Mesodermal cell (in vitro differentiated cells): ENCODE measurements at regions not wholly inside any gene's neighbourhood (a gene's known extent, or its start where the extent isn't known, plus 50 kb on each side); places are given as distances from the start of the nearest gene placed in this dataset.

ENCODE experiments used
- H3K27ac ChIP-seq: 2 replicates; pipeline ENCODE4 v1.7.0; 2013; ENCODE audit warnings: mild to moderate bottlenecking, low read depth, low read length, moderate library complexity; ENCODE audit not compliant: severe bottlenecking
- H3K36me3 ChIP-seq: 2 replicates; pipeline ENCODE4 v1.7.1; 2013; ENCODE audit warnings: mild to moderate bottlenecking, low read length, moderate library complexity; ENCODE audit not compliant: control insufficient read depth, insufficient read depth
- H3K4me1 ChIP-seq: one replicate; pipeline ENCODE4 v1.7.1; 2013; ENCODE audit warnings: mild to moderate bottlenecking, low read length; ENCODE audit not compliant: insufficient read depth, control insufficient read depth, poor library complexity, severe bottlenecking
- H3K4me3 ChIP-seq: 2 replicates; pipeline ENCODE4 v1.7.0; 2013; ENCODE audit warnings: low read length, control low read depth, mild to moderate bottlenecking; ENCODE audit not compliant: insufficient read depth, poor library complexity, severe bottlenecking; ENCODE audit errors: extremely low read depth
- H3K9me3 ChIP-seq: 2 replicates; pipeline ENCODE4 v1.7.1; 2013; ENCODE audit warnings: mild to moderate bottlenecking, low read length, moderate library complexity; ENCODE audit not compliant: control insufficient read depth
- WGBS, 2 experiments: methylation state at CpG; one replicate each; pipeline ENCODE4 v1.1.5; 2013; ENCODE audit warnings: missing lambda C conversion rate in 2 of 2; ENCODE audit not compliant: insufficient coverage in 2 of 2; 5-methylcytosine and 5-hydroxymethylcytosine counted together

- H3K27ac ChIP-seq = no peak overlapping the region
- H3K36me3 ChIP-seq = no peaks in the 10 kb centered on the region
- no peak overlapping the region for H3K4me3 ChIP-seq
- no peaks in the 10 kb centered on the region for H3K4me1 ChIP-seq
- no peaks in the 10 kb centered on the region for H3K9me3 ChIP-seq
- 80 to 84% methylated on average over 1 to 2 of the region's 2 CpGs for WGBS, 2 experiments
These were observed 100.6 kb upstream of the PLPPR4 start for GRCh38 chr1:99163671-99164070.

- no CpG with 5 or more reads among the region's 1 CpG for WGBS, 2 experiments
- H3K9me3 ChIP-seq = no peaks in the 10 kb centered on the region
- H3K4me3 ChIP-seq = no peak overlapping the region
- no peaks in the 10 kb centered on the region for H3K36me3 ChIP-seq
- H3K27ac ChIP-seq = no peak overlapping the region
- H3K4me1 ChIP-seq = no peaks in the 10 kb centered on the region
These were observed 93.8 kb upstream of the PLPPR4 start for GRCh38 chr1:99170516-99170915.

GRCh38 chr1:99171184-99171813 is 93.0 kb upstream of the PLPPR4 start:
- Histone ChIP-seq H3K4me3 (no peak overlapping the region), H3K36me3 (no peaks in the 10 kb centered on the region), H3K9me3 (no peaks in the 10 kb centered on the region), H3K4me1 (no peaks in the 10 kb centered on the region), H3K27ac (no peak overlapping the region)
- 91 to 98% methylated on average over 5 to 6 of the region's 7 CpGs for WGBS, 2 experiments

- Histone ChIP-seq H3K36me3 (no peaks in the 10 kb centered on the region), H3K9me3 (no peaks in the 10 kb centered on the region), H3K4me3 (no peak overlapping the region), H3K4me1 (no peaks in the 10 kb centered on the region), H3K27ac (no peak overlapping the region)
- 86% methylated on average over 1 of the region's 3 CpGs; no CpG with 5 or more reads in 1 of the 2 experiments for WGBS, 2 experiments
These were observed 91.0 kb upstream of the PLPPR4 start for GRCh38 chr1:99173282-99173681.

GRCh38 chr1:99173900-99174299 is 90.4 kb upstream of the PLPPR4 start:
- Histone ChIP-seq H3K9me3 (no peaks in the 10 kb centered on the region), H3K4me3 (no peak overlapping the region), H3K36me3 (no peaks in the 10 kb centered on the region), H3K4me1 (no peaks in the 10 kb centered on the region), H3K27ac (no peak overlapping the region)
- 97 to 98% methylated on average over 6 to 7 of the region's 7 CpGs for WGBS, 2 experiments

GRCh38 chr1:99176753-99177152 is 87.5 kb upstream of the PLPPR4 start:
- no peaks in the 10 kb centered on the region for H3K9me3 ChIP-seq
- H3K27ac ChIP-seq = no peak overlapping the region
- no CpG with 5 or more reads among the region's 1 CpG for WGBS, 2 experiments
- no peak overlapping the region for H3K4me3 ChIP-seq
- H3K4me1 ChIP-seq = no peaks in the 10 kb centered on the region
- H3K36me3 ChIP-seq = no peaks in the 10 kb centered on the region

GRCh38 chr1:99177465-99177864 is 86.8 kb upstream of the PLPPR4 start:
- no peak overlapping the region for H3K27ac ChIP-seq
- no peak overlapping the region for H3K4me3 ChIP-seq
- H3K4me1 ChIP-seq = no peaks in the 10 kb centered on the region
- H3K9me3 ChIP-seq = no peaks in the 10 kb centered on the region
- H3K36me3 ChIP-seq = no peaks in the 10 kb centered on the region
- WGBS, 2 experiments = no CpG with 5 or more reads among the region's 1 CpG

- Histone ChIP-seq H3K4me1 (no peaks in the 10 kb centered on the region), H3K4me3 (no peak overlapping the region), H3K36me3 (no peaks in the 10 kb centered on the region), H3K9me3 (no peaks in the 10 kb centered on the region), H3K27ac (peak overlapping the region; percentile 61)
- 25 to 60% methylated on average over 1 to 3 of the region's 3 CpGs for WGBS, 2 experiments
These were observed 83.9 kb upstream of the PLPPR4 start for GRCh38 chr1:99180343-99180808.

- peak overlapping the region; percentile 41 for H3K27ac ChIP-seq
- WGBS, 2 experiments = no CpG with 5 or more reads among the region's 2 CpGs
- no peaks in the 10 kb centered on the region for H3K36me3 ChIP-seq
- no peak overlapping the region for H3K4me3 ChIP-seq
- no peaks in the 10 kb centered on the region for H3K4me1 ChIP-seq
- H3K9me3 ChIP-seq = no peaks in the 10 kb centered on the region
These were observed 83.4 kb upstream of the PLPPR4 start for GRCh38 chr1:99180915-99181314.

GRCh38 chr1:99181892-99182291 is 82.4 kb upstream of the PLPPR4 start:
- H3K36me3 ChIP-seq = no peaks in the 10 kb centered on the region
- no peaks in the 10 kb centered on the region for H3K9me3 ChIP-seq
- H3K4me3 ChIP-seq = no peak overlapping the region
- no peak overlapping the region for H3K27ac ChIP-seq
- WGBS, 2 experiments = 100% methylated on average over 1 of the region's 2 CpGs; no CpG with 5 or more reads in 1 of the 2 experiments
- H3K4me1 ChIP-seq = no peaks in the 10 kb centered on the region

GRCh38 chr1:99185196-99185595 is 79.1 kb upstream of the PLPPR4 start:
- H3K4me3 ChIP-seq = no peak overlapping the region
- H3K9me3 ChIP-seq = no peaks in the 10 kb centered on the region
- no peak overlapping the region for H3K27ac ChIP-seq
- H3K36me3 ChIP-seq = no peaks in the 10 kb centered on the region
- H3K4me1 ChIP-seq = no peaks in the 10 kb centered on the region
- WGBS, 2 experiments = 95 to 100% methylated on average over 2 of the region's 3 CpGs
